Lung (tissue), 11 donors: ENCODE measurements at regions not wholly inside any gene's neighbourhood (a gene's known extent, or its start where the extent isn't known, plus 50 kb on each side); places are given as distances from the start of the nearest gene placed in this dataset.

Source experiments
- ATAC-seq: fragments of 200-7000 bp; cut with Tn5 transposase; one replicate; pipeline ENCODE4 v1.9.1; 2020; ENCODE audit warnings: moderate number of reproducible peaks; ENCODE audit not compliant: insufficient read depth, low FRiP score
- DNase-seq, 3 donors: peaks; one replicate each; pipeline ENCODE4 v3.0.0-alpha.2; 2013 to 2017
- H3K27ac ChIP-seq, 2 donors: one replicate each; pipeline ENCODE4 v1.5.1; 2013; ENCODE audit warnings: mild to moderate bottlenecking in 2 of 2, moderate library complexity in 2 of 2, control low read depth in 1 of 2, inconsistent platforms in 1 of 2, low read depth in 1 of 2, low read length in 1 of 2
- H3K27me3 ChIP-seq, 3 donors: one replicate each; pipeline ENCODE4 v1.5.1; 2013; ENCODE audit warnings: low read length in 2 of 3; ENCODE audit not compliant: control insufficient read depth in 3 of 3, insufficient read depth in 3 of 3
- H3K36me3 ChIP-seq, 4 donors: one replicate each; pipeline ENCODE4 v1.5.1; 2013; ENCODE audit warnings: low read length in 4 of 4, mild to moderate bottlenecking in 1 of 4, moderate library complexity in 1 of 4; ENCODE audit not compliant: control insufficient read depth in 4 of 4, insufficient read depth in 4 of 4
- H3K4me1 ChIP-seq, 5 donors: one replicate each; pipeline ENCODE4 v1.5.1; 2013; ENCODE audit warnings: low read length in 5 of 5, mild to moderate bottlenecking in 2 of 5, moderate library complexity in 1 of 5; ENCODE audit not compliant: control insufficient read depth in 5 of 5, insufficient read depth in 5 of 5
- H3K4me3 ChIP-seq: one replicate; pipeline ENCODE4 v1.5.1; 2013; ENCODE audit warnings: mild to moderate bottlenecking, control low read depth, moderate library complexity
- H3K9ac ChIP-seq, 2 donors: one replicate each; pipeline ENCODE4 v1.5.1; 2013; ENCODE audit warnings: low read length in 2 of 2, control low read depth in 1 of 2; ENCODE audit not compliant: insufficient read depth in 1 of 2
- H3K9me3 ChIP-seq, 4 donors: one replicate each; pipeline ENCODE4 v1.5.1; 2013; ENCODE audit warnings: low read length in 3 of 4, mild to moderate bottlenecking in 1 of 4, moderate library complexity in 1 of 4; ENCODE audit not compliant: control insufficient read depth in 4 of 4, insufficient read depth in 3 of 4
- WGBS, 2 donors: extraction: QIAGEN DNeasy Blood & Tissue Kit; methylation state at CpG; one replicate each; pipeline ENCODE4 v1.1.7; 2013; 5-methylcytosine and 5-hydroxymethylcytosine counted together
- TF ChIP-seq, protein P1 (sequence below): IDR thresholded peaks from 2 replicates; pipeline ENCODE4 v1.5.1; 2012; ENCODE audit warnings: mild to moderate bottlenecking; ENCODE audit errors: control extremely low read depth, extremely low read depth
- donor health status: control.
- donor health status: control.
- donor health status: Bipolar disorder and iron deficiency.
- donor health status: healthy.
- donor health status: DM: yes; HTN: yes; CAD: no.

DNA sequence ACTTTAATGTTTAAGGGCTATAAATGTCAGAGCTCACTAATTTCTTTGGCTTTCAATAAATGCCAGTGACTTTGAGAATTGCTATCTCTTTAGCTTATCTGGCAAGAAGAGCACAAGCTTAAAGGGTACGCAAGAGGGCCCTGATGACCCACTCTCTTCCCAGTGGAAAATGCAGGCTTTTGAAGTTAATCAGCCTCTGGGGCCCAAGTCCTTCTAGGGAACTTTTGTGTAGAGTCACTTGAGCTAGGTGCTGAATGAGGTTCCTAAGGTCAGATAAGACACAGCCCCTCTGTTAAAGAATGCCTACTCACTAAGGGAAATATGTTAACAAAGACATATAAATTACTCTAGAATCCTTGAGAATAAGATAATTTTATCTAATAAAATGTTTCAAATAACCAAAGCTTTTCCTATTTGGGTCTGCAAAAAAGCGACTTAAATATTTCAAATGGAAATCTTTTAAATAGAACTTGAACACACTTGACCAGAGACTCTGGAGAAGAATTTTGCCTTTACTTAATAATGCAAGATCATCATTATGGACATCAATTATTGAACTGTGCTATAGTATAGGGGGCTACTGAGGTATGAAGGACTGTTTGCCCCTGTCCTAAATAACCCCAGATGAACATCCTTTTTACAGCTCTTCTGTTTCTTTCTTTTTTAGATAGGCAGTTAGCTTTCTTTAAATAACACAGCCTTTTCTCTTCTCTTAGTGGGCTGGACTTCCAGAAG lies 430.1 kb downstream of the GBA3 start:
- Histone ChIP-seq H3K27ac (no peak overlapping the region), H3K36me3 (no peaks in the 10 kb centered on the region), H3K27me3 (no peaks in the 10 kb centered on the region), H3K4me3 (no peak overlapping the region), H3K9ac (no peak overlapping the region), H3K4me1 (no peaks in the 10 kb centered on the region), H3K9me3 (no peaks in the 10 kb centered on the region)
- TF ChIP-seq, protein P1, sequence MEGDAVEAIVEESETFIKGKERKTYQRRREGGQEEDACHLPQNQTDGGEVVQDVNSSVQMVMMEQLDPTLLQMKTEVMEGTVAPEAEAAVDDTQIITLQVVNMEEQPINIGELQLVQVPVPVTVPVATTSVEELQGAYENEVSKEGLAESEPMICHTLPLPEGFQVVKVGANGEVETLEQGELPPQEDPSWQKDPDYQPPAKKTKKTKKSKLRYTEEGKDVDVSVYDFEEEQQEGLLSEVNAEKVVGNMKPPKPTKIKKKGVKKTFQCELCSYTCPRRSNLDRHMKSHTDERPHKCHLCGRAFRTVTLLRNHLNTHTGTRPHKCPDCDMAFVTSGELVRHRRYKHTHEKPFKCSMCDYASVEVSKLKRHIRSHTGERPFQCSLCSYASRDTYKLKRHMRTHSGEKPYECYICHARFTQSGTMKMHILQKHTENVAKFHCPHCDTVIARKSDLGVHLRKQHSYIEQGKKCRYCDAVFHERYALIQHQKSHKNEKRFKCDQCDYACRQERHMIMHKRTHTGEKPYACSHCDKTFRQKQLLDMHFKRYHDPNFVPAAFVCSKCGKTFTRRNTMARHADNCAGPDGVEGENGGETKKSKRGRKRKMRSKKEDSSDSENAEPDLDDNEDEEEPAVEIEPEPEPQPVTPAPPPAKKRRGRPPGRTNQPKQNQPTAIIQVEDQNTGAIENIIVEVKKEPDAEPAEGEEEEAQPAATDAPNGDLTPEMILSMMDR, result no peak
- DNase-seq (no peak), ATAC-seq (no peak)
- WGBS, 2 donors, result 84 to 90% methylated on average over 2 of the region's 2 CpGs

DNA sequence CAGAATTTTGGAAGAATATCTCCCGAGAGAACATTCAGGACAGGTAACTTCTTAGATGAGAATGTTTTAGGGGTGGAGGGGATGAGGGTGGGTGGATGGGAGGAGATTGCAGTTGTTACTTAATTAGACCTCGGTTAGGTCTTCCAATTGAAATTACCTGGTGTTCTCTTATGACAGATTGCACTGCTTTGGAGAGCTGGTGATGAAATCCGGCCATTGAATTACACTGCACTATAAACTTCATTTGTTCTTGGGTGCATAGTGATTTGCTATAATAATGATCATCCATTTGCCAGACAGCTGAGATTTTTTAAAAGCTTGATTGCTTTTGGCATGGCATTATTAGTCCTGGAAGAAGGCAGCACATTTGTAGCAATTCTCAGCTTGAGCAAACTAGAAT lies 427.6 kb downstream of the GBA3 start:
- Histone ChIP-seq H3K9me3 (no peaks in the 10 kb centered on the region), H3K4me3 (no peak overlapping the region), H3K27ac (no peak overlapping the region), H3K36me3 (no peaks in the 10 kb centered on the region), H3K27me3 (no peaks in the 10 kb centered on the region), H3K9ac (no peak overlapping the region), H3K4me1 (no peaks in the 10 kb centered on the region)
- TF ChIP-seq, protein P1, result no peak
- ATAC-seq (no peak), DNase-seq (no peak)
- WGBS, 2 donors, result 73 to 80% methylated on average over 3 of the region's 3 CpGs

DNA sequence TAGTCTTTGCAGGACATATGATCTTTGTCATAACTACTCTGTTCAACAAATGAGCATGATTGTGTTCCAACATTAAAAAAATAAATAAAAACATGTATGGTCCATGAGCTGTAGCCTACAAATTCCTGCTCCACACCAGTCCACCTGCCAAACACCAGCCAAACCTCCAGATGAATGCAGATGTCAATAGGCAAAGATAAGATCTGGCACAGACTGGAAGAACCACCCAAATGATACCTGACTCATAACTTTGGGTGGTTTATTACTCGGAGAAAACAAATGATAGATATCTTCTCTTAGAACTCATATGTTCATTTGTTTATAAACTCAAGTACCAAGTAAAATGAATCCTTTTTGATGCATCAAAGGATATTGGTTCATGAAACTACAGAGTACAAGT lies 425.1 kb downstream of the GBA3 start:
- Histone ChIP-seq H3K4me3 (no peak overlapping the region), H3K4me1 (peaks cover 0 to 14% (median 0%) of the 10 kb centered on the region in 5 donors), H3K36me3 (no peaks in the 10 kb centered on the region), H3K9me3 (no peaks in the 10 kb centered on the region), H3K9ac (no peak overlapping the region), H3K27ac (no peak overlapping the region), H3K27me3 (no peaks in the 10 kb centered on the region)
- DNase-seq, result no peak
- ATAC-seq, result no peak
- WGBS, 2 donors, result 82 to 85% methylated on average over 1 of the region's 1 CpG
- TF ChIP-seq, protein P1, result no peak

DNA sequence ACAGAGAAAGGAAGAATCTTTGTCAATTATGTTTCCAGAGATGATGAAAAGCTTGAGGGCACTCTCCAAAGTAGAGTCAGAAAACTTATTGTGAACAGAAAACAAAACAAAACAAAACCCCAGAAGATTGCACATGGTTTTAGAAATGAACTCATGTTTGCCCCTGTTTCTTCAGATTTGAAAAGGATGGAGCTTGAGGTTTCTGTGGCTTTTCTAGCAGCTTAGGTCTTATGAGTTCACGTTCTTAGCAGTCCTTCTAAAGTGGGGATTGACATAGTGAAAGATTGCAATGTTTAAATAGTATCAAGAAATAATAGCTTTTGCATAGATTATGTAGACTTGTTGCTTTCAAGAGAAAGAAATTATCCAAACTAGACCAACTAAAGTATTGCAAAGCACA lies 421.8 kb downstream of the GBA3 start:
- 13 to 27% methylated on average over 1 of the region's 1 CpG for WGBS, 2 donors
- TF ChIP-seq, protein P1, result no peak
- ATAC-seq (no peak), DNase-seq (no peak)
- no peaks in the 10 kb centered on the region for H3K27me3 ChIP-seq
- H3K9ac ChIP-seq, result no peak overlapping the region
- H3K36me3 ChIP-seq, result no peaks in the 10 kb centered on the region
- peaks cover 0 to 18% (median 0%) of the 10 kb centered on the region in 5 donors for H3K4me1 ChIP-seq
- no peaks in the 10 kb centered on the region for H3K9me3 ChIP-seq
- no peak overlapping the region for H3K4me3 ChIP-seq
- no peak overlapping the region for H3K27ac ChIP-seq
